ENCODE measurements at regions not wholly inside any gene's neighbourhood (a gene's known extent, or its start where the extent isn't known, plus 50 kb on each side); places are given as distances from the start of the nearest gene placed in this dataset.

DNA sequence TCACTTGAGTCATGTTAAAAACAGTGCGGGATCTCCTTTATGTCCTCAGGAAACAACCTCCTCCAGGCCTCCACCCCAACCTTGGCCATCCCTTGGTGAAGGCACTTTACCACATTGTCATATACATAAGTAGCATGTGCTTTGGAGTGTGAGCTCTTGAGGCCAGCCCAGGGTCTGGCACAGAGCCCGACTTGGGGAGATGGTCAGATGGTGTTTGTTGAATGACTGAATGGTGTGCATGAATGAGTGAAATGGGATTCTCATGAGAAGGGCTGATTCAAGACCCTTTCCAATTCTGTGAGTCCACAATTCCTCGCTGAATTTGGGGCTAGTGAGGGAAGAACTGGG lies 52.9 kb upstream of the DLK1 start:
- DNase-seq (ENCODE audit: low spot score) = no peak

DNA sequence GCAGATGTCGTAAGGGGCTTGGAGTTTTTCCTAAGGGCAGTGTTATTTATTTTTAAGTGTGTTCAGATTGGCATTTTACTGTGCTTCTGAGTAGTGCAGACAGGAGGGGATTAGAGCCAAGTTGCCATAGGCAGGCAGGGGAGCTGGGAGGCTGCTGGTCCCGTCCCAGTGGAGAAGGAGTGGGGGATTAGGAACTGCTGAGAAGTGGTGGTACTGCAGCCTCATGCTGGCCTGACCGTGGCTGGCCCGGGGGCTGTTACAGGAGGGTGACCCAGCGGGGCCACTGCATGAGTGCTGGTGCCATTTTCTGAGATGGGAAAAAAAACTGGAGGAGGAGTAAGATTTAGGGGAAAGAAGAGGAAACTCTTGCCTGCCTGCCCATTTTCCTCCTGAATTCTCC lies 52.3 kb upstream of the DLK1 start:
- DNase-seq (ENCODE audit: low spot score) = no peak

DNA sequence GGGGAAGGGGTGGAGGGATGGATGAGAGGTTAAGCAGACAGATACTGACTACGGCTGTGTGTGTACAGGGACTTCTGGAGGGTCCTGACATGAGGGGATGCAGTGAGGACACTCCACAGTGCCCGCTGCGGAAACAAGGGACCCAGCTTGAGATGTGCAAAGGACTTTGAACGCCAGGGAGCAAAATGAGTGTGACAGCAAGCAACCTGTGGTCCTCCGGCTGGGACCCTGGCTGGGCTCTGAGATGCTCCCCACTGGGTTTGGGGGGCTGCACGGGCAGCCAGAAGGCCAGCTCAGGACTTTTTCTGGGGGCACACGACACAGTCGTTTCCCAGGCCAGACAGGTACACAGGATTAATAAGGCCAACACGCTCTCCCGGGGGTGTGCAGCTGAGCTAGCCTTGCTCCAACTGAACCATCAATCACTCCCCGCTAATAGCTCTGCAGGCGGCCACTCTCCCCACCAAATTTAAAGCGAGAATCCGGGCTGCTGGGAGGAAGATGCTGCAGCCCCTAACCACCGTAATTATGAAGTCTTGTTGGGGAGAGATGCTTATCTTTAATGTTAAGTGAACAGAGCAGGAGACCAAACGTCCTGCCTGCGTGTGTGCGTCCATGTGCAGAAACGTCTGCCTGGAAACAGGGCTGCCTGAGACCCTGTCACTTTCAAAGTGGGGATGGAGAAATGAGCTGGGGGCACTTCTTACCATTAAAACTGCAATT lies 51.6 kb upstream of the DLK1 start:
- DNase-seq (ENCODE audit: low spot score) = no peak

DNA sequence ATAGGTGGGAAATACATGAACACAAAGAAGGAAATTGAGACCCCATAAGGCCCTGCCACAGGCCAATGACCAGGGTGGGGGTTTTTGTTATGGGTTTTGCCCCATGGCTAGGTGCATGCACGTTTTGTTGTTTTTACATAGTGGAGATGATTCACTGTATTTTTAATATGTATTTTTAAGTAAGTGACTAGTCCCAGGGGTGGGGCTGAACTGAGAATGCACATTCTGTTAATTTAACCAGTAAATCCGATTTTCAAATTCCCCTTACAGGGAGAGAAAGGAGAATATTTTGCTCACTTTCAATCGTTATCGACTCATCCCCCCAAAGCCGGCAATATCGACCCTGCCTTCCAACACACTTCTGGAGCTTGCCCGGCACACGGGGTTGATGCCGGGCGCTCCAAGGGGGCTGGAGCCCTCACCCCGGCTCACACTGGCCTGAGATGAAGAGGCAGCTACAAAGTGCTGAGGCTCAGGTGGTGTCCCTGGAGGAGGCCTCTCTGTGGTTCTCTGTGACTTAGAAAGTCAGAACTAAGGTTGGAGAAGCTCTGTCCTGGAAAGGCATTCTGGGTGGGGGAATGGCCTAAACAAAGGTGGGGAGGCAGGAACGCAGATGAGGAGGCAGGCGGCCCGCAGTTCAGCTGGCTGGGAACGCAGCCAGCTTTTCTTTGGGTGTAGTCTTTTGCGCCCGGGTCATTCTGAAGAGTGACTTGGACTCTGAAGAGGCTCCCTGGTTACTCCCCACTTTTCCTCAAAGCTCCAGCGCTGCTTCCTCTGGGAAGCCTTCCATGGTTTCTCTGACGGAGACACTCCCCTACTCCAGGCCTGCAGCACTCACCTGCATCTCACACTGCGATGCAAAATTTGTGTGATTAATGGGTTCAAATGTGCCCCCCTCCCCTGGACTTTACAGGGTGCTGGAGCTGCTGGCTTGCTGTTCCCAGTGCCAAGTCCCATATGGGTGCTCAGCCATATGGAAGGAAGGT lies 50.7 kb upstream of the DLK1 start:
- DNase-seq (ENCODE audit: low spot score) = no peak
